Hepatocyte (in vitro differentiated cells): ENCODE measurements at regions not wholly inside any gene's neighbourhood (a gene's known extent, or its start where the extent isn't known, plus 50 kb on each side); places are given as distances from the start of the nearest gene placed in this dataset.

Experiments used
- EZH2 ChIP-seq: fragments of 200-600 bp; sonication (generic); IDR thresholded peaks from 2 replicates; pipeline ENCODE4 v1.6.1; 2016; ENCODE audit warnings: antibody characterized with exemption, mild to moderate bottlenecking, borderline replicate concordance
- EZH2phosphoT487 ChIP-seq: fragments of 200-600 bp; sonication (generic); IDR thresholded peaks from one replicate; pipeline ENCODE4 v1.6.1; 2018; ENCODE audit warnings: antibody characterized with exemption, mild to moderate bottlenecking, low read depth, moderate library complexity; ENCODE audit not compliant: unreplicated experiment, severe bottlenecking
- TF ChIP-seq, protein P1 (sequence below): fragments of 200-600 bp; sonication (generic); IDR thresholded peaks from 2 replicates; pipeline ENCODE4 v1.5.1; 2016; ENCODE audit warnings: antibody characterized with exemption, mild to moderate bottlenecking; ENCODE audit not compliant: poor library complexity

DNA sequence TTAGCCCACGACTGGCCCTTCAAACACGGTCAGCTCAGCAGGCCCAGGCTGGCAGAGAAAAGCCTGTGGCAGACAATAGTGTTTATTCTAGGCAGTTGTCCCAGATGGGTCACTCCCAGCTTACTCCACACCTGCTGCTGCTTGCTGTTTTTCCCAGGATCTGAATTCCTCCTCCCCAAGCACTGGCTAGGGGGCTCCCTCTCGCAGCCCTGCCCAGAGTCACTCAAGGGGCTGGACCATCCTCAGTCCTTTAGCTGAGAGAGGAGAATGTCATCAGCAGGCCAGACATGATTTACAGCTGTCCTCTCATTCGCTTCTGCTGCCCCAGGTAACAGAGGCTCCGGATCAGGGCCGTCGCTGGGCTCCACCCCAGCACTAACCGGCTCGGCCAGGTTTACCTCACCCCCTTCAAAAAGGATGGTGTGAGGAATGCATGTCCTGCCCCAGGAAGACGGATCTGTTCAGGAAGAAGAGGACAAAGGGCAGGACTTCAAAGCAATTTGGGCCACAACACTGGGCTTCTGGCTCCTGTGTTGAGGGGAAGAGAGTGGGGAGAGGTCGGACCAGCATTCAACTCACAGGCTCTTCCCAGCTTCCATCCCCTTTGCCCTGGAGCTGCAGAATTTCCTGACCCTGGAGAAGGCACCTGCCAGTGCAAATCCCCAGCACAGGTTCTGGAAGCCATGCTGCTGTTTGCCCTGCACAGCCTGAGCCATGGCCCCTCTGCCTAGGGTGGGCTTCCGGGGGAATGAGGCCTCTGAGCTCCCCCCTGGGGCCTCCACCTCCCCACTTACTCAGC is 59.7 kb upstream of the BARX2 start:
- TF ChIP-seq, protein P1, sequence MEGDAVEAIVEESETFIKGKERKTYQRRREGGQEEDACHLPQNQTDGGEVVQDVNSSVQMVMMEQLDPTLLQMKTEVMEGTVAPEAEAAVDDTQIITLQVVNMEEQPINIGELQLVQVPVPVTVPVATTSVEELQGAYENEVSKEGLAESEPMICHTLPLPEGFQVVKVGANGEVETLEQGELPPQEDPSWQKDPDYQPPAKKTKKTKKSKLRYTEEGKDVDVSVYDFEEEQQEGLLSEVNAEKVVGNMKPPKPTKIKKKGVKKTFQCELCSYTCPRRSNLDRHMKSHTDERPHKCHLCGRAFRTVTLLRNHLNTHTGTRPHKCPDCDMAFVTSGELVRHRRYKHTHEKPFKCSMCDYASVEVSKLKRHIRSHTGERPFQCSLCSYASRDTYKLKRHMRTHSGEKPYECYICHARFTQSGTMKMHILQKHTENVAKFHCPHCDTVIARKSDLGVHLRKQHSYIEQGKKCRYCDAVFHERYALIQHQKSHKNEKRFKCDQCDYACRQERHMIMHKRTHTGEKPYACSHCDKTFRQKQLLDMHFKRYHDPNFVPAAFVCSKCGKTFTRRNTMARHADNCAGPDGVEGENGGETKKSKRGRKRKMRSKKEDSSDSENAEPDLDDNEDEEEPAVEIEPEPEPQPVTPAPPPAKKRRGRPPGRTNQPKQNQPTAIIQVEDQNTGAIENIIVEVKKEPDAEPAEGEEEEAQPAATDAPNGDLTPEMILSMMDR = no peak
- TF ChIP-seq EZH2 (no peak), EZH2phosphoT487 (no peak)
